Right lobe of liver (tissue), 6 donors: ENCODE measurements at regions not wholly inside any gene's neighbourhood (a gene's known extent, or its start where the extent isn't known, plus 50 kb on each side); places are given as distances from the start of the nearest gene placed in this dataset.
"Not testable (repeated sequence)": the region's sequence is repeated elsewhere in the genome, so short reads cannot be mapped to it uniquely, and the experiment has no call there.

Source experiments
- ATAC-seq, 4 donors: fragments of 200-7000 bp; cut with Tn5 transposase; one replicate each; pipeline ENCODE4 v1.9.1; 2020; ENCODE audit warnings: mild to moderate bottlenecking in 4 of 4, moderate library complexity in 4 of 4
- DNase-seq, 3 donors: peaks; one replicate each; pipeline ENCODE4 v3.0.0-alpha.2; 2020
- H3K27ac ChIP-seq, 3 donors: fragments of 200-600 bp; one replicate each; pipeline ENCODE4 v1.8.0; 2022
- H3K27me3 ChIP-seq, 2 donors: fragments of 200-600 bp; one replicate each; pipeline ENCODE4 v1.8.0; 2022
- H3K36me3 ChIP-seq, 4 donors: fragments of 200-600 bp; sonication (generic) in 1 of 4; one replicate each; pipeline versions ENCODE4 v1.5.1 to v1.8.0; 2017 to 2022; ENCODE audit warnings: control low read depth in 1 of 4
- H3K4me1 ChIP-seq, 4 donors: fragments of 200-600 bp; sonication (generic) in 1 of 4; one replicate each; pipeline versions ENCODE4 v1.5.1 to v1.8.0; 2017 to 2022; ENCODE audit warnings: control low read depth in 1 of 4
- H3K4me3 ChIP-seq, 3 donors: fragments of 200-600 bp; one replicate each; pipeline ENCODE4 v1.8.0; 2022
- H3K9me3 ChIP-seq, 4 donors: fragments of 200-600 bp; sonication (generic) in 1 of 4; one replicate each; pipeline versions ENCODE4 v1.5.1 to v1.8.0; 2017 to 2022; ENCODE audit warnings: control low read depth in 1 of 4
- POLR2A ChIP-seq: fragments of 450-650 bp; IDR thresholded peaks from one replicate; pipeline ENCODE4 v1.6.1; 2017; ENCODE audit warnings: antibody characterized with exemption, mild to moderate bottlenecking
- WGBS: methylation state at CpG from one replicate; pipeline ENCODE4 v1.1.6; 2018; ENCODE audit warnings: low coverage, low lambda C conversion rate; ENCODE audit not compliant: insufficient coverage; ENCODE audit errors: missing lambda C conversion rate; 5-methylcytosine and 5-hydroxymethylcytosine counted together
- intact Hi-C, 2 donors: fragments of 100-400 bp; cut with DNase I; formaldehyde crosslinking; loops; one replicate each; pipeline versions ENCODE4 v1.11.2 to v1.14.1; 2022
- TF ChIP-seq, protein P1 (sequence below), 4 donors: fragments of 200-600 bp in 3 of 4; fragments of 450-650 bp in 1 of 4; IDR thresholded peaks; one replicate each; pipeline versions ENCODE4 v1.5.1 to v1.8.0; 2016 to 2022; ENCODE audit warnings: antibody characterized with exemption in 4 of 4, mild to moderate bottlenecking in 2 of 4
- donor health status: DM: no; HTN: yes; CAD: no.
- donor health status: DM: no; HTN: no; CAD: no.
- donor health status: DM: no; HTN: no; CAD: no.
- donor health status: DM: no; HTN: yes; CAD: no.
- donor health status: DM: no; HTN: yes; CAD: no.

GRCh38 chr4:123023647-123024046 lies 101.2 kb upstream of the NUDT6 start:
- no peaks in the 10 kb centered on the region for H3K9me3 ChIP-seq
- H3K4me3 ChIP-seq = no peak overlapping the region
- H3K27ac ChIP-seq = no peak overlapping the region
- H3K36me3 ChIP-seq = peaks cover 0 to 6% (median 0%) of the 10 kb centered on the region in 4 donors
- no peak for ATAC-seq
- intact Hi-C loops = no loop called here
- no peak for DNase-seq
- 98% methylated on average over 10 of the region's 15 CpGs for WGBS
- no peaks in the 10 kb centered on the region for H3K4me1 ChIP-seq
- TF ChIP-seq POLR2A = no peak
- H3K27me3 ChIP-seq = no peaks in the 10 kb centered on the region

DNA sequence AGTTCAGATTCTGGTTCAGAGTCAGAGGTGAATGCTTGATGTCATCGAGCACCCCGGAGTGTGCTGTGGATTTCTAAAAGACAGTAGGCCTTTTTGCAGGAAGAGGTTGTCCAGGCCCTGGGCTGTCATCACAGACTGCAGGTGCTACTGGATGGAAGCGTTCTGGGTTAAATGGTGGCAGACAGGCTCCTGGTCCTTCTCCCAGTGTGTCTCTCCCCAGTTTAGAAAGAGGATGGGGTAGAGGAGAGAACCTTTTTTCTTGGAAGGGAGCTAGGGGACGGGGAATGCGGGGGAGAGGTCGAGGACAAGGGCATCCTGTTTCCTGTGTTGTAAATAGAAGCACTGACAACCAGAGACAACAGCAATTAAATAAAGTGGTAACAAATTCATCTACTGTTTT lies 102.3 kb upstream of the NUDT6 start:
- DNase-seq (no peak), ATAC-seq (peak; percentile 17 to 65 (median 47))
- Histone ChIP-seq H3K9me3 (no peaks in the 10 kb centered on the region), H3K4me1 (no peaks in the 10 kb centered on the region), H3K4me3 (no peak overlapping the region), H3K27me3 (no peaks in the 10 kb centered on the region), H3K36me3 (peaks cover 0 to 8% (median 0%) of the 10 kb centered on the region in 4 donors), H3K27ac (no peak overlapping the region)
- TF ChIP-seq, protein P1, sequence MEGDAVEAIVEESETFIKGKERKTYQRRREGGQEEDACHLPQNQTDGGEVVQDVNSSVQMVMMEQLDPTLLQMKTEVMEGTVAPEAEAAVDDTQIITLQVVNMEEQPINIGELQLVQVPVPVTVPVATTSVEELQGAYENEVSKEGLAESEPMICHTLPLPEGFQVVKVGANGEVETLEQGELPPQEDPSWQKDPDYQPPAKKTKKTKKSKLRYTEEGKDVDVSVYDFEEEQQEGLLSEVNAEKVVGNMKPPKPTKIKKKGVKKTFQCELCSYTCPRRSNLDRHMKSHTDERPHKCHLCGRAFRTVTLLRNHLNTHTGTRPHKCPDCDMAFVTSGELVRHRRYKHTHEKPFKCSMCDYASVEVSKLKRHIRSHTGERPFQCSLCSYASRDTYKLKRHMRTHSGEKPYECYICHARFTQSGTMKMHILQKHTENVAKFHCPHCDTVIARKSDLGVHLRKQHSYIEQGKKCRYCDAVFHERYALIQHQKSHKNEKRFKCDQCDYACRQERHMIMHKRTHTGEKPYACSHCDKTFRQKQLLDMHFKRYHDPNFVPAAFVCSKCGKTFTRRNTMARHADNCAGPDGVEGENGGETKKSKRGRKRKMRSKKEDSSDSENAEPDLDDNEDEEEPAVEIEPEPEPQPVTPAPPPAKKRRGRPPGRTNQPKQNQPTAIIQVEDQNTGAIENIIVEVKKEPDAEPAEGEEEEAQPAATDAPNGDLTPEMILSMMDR (IDR thresholded peaks at IDR 0.05) = no peak
- TF ChIP-seq POLR2A = no peak
- 66% methylated on average over 5 of the region's 6 CpGs for WGBS
- intact Hi-C loops = no loop called here

- Histone ChIP-seq H3K4me1 (no peaks in the 10 kb centered on the region), H3K27me3 (no peaks in the 10 kb centered on the region), H3K4me3 (no peak overlapping the region), H3K36me3 (peaks cover 0 to 8% (median 0%) of the 10 kb centered on the region in 4 donors), H3K9me3 (no peaks in the 10 kb centered on the region), H3K27ac (no peak overlapping the region)
- ATAC-seq (no peak), DNase-seq (no peak)
- WGBS = 84% methylated on average over 4 of the region's 4 CpGs
- intact Hi-C loops = no loop called here
- no peak for TF ChIP-seq POLR2A
- TF ChIP-seq, protein P1 (IDR thresholded peaks at IDR 0.05) = no peak
Measured at GRCh38 chr4:123025398-123025797, 103.0 kb upstream of the NUDT6 start.

GRCh38 chr4:123026015-123026414 lies 103.6 kb upstream of the NUDT6 start:
- 28% methylated on average over 2 of the region's 2 CpGs for WGBS
- ATAC-seq = peak in 2 of 4 donors; percentile 16 to 34
- DNase-seq, H3K27ac ChIP-seq, H3K4me3 ChIP-seq, H3K9me3 ChIP-seq, intact Hi-C loops, H3K4me1 ChIP-seq, H3K27me3 ChIP-seq, H3K36me3 ChIP-seq: not testable (repeated sequence)

GRCh38 chr4:123031664-123032063 lies 109.3 kb upstream of the NUDT6 start:
- DNase-seq (no peak), ATAC-seq (no peak)
- 89% methylated on average over 2 of the region's 2 CpGs for WGBS
- H3K4me1 ChIP-seq = no peaks in the 10 kb centered on the region
- no peak overlapping the region for H3K4me3 ChIP-seq
- H3K27me3 ChIP-seq = no peaks in the 10 kb centered on the region
- no peaks in the 10 kb centered on the region for H3K9me3 ChIP-seq
- H3K36me3 ChIP-seq = peaks cover 0 to 8% (median 0%) of the 10 kb centered on the region in 4 donors
- intact Hi-C loops = no loop called here
- no peak overlapping the region for H3K27ac ChIP-seq
- no peak for TF ChIP-seq POLR2A
- TF ChIP-seq, protein P1 (IDR thresholded peaks at IDR 0.05) = no peak

DNA sequence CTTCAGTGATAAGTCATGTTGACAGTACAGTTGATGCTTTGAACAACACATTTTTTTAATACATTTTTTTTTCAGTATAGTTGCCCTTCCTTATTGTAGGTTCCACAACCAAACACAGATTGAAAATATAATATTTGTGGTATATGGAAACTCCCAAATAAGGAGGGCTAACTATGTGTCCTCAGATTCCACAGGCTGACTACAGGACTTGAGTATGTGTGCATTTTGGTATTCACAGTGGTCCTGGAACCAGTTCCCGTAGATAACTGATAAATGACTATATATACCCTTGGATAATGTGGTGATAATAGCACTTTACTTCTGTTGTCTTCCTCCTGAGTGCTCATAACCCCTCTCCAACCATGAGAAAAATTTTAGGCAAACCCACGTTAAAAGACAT lies 111.6 kb upstream of the NUDT6 start:
- WGBS = 96% methylated on average over 2 of the region's 2 CpGs
- Histone ChIP-seq H3K36me3 (no peaks in the 10 kb centered on the region), H3K4me3 (no peak overlapping the region), H3K27me3 (no peaks in the 10 kb centered on the region), H3K27ac (no peak overlapping the region), H3K4me1 (no peaks in the 10 kb centered on the region), H3K9me3 (no peaks in the 10 kb centered on the region)
- no peak for DNase-seq
- intact Hi-C loops = no loop called here
- TF ChIP-seq, protein P1 (IDR thresholded peaks at IDR 0.05) = no peak
- TF ChIP-seq POLR2A = no peak
- ATAC-seq = no peak
